Stomach (tissue), 8 donors: ENCODE measurements at regions not wholly inside any gene's neighbourhood (a gene's known extent, or its start where the extent isn't known, plus 50 kb on each side); places are given as distances from the start of the nearest gene placed in this dataset.

Experiments used
- DNase-seq, 2 donors: peaks; one replicate each; pipeline versions ENCODE4 v3.0.0 to v3.0.0-alpha.2; 2013 to 2019
- H3K27ac ChIP-seq, 5 donors: fragments of 200-600 bp in 4 of 5; sonication (generic) in 4 of 5; one replicate each; pipeline ENCODE4 v1.5.1; 2013 to 2019; ENCODE audit warnings: mild to moderate bottlenecking in 1 of 5, moderate library complexity in 1 of 5
- H3K27me3 ChIP-seq, 3 donors: fragments of 200-600 bp; sonication (generic); one replicate each; pipeline ENCODE4 v1.5.1; 2017 to 2019; ENCODE audit warnings: mixed run types in 1 of 3
- H3K36me3 ChIP-seq, 4 donors: fragments of 200-600 bp; sonication (generic); 1 replicate in 3 of 4; 2 replicates in 1 of 4; pipeline ENCODE4 v1.5.1; 2016 to 2019
- H3K4me1 ChIP-seq, 4 donors: fragments of 200-600 bp; sonication (generic); one replicate each; pipeline ENCODE4 v1.5.1; 2016 to 2019
- H3K4me3 ChIP-seq, 4 donors: fragments of 200-600 bp; sonication (generic) in 3 of 4; one replicate each; pipeline ENCODE4 v1.5.1; 2016 to 2019; ENCODE audit warnings: mild to moderate bottlenecking in 1 of 4
- H3K9me3 ChIP-seq, 4 donors: fragments of 200-600 bp; sonication (generic); one replicate each; pipeline ENCODE4 v1.5.1; 2016 to 2019
- EP300 ChIP-seq: sonication (generic); formaldehyde crosslinking; IDR thresholded peaks from one replicate; pipeline ENCODE4 v1.6.1; 2017; ENCODE audit warnings: antibody characterized with exemption
- POLR2A ChIP-seq, 4 donors: fragments of 450-650 bp; IDR thresholded peaks; one replicate each; pipeline ENCODE4 v1.6.1; 2016; ENCODE audit warnings: antibody characterized with exemption in 4 of 4, control low read depth in 2 of 4, mild to moderate bottlenecking in 1 of 4, moderate library complexity in 1 of 4
- POLR2AphosphoS5 ChIP-seq, 3 donors: sonication (generic); formaldehyde crosslinking; IDR thresholded peaks; one replicate each; pipeline ENCODE4 v1.6.1; 2016; ENCODE audit warnings: antibody characterized with exemption in 3 of 3
- WGBS, 5 donors: extraction: QIAGEN DNeasy Blood & Tissue Kit in 3 of 5; methylation state at CpG; one replicate each; pipeline versions ENCODE4 v1.1.5 to v1.1.7; 2013 to 2018; 5-methylcytosine and 5-hydroxymethylcytosine counted together
- intact Hi-C: fragments of 100-400 bp; cut with DNase I; formaldehyde crosslinking; loops from one replicate; pipeline ENCODE4 v1.15.1; 2023; ENCODE audit warnings: low total_unique reads
- TF ChIP-seq, protein P1 (sequence below), 7 experiments: fragments of 450-650 bp in 4 of 7; fragments of 200-600 bp in 3 of 7; sonication (generic) in 3 of 7; IDR thresholded peaks; one replicate each; pipeline ENCODE4 v1.5.1; 2016 to 2019; ENCODE audit warnings: antibody characterized with exemption in 7 of 7, control low read depth in 2 of 7, mild to moderate bottlenecking in 1 of 7
- donor health status: healthy with polysubstance abuse.
- donor health status: Bipolar disorder and iron deficiency.
- donor health status: healthy.

DNA sequence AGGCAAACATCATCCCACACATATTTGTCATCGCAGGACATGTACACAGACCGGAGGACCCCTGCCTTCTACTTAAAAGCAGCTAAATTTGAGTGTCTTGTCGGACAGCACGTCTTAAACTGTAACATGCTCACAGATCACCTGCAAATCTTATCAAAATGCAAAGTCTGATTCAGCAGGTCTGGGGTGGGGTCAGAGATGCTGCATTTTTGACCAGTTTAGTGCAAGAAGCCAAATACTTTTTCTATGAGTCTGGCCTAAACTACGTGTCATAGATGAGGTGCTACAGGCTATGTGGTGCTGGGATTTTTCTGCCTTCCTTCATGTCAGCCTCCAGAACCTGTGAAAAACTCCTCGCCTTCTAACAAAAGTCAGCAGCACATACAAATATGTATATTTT lies 178.8 kb upstream of the LHX5 start:
- WGBS, 5 donors, result 44 to 53% (median 49%) methylated on average over 6 of the region's 6 CpGs
- Histone ChIP-seq H3K4me3 (no peak overlapping the region), H3K9me3 (peaks cover 0 to 23% (median 21%) of the 10 kb centered on the region in 4 donors), H3K27me3 (peaks cover 0 to 64% (median 20%) of the 10 kb centered on the region in 3 donors), H3K4me1 (no peaks in the 10 kb centered on the region), H3K36me3 (no peaks in the 10 kb centered on the region), H3K27ac (no peak overlapping the region)
- no peak for TF ChIP-seq POLR2AphosphoS5 (IDR thresholded peaks at IDR 0.05)
- TF ChIP-seq, protein P1, sequence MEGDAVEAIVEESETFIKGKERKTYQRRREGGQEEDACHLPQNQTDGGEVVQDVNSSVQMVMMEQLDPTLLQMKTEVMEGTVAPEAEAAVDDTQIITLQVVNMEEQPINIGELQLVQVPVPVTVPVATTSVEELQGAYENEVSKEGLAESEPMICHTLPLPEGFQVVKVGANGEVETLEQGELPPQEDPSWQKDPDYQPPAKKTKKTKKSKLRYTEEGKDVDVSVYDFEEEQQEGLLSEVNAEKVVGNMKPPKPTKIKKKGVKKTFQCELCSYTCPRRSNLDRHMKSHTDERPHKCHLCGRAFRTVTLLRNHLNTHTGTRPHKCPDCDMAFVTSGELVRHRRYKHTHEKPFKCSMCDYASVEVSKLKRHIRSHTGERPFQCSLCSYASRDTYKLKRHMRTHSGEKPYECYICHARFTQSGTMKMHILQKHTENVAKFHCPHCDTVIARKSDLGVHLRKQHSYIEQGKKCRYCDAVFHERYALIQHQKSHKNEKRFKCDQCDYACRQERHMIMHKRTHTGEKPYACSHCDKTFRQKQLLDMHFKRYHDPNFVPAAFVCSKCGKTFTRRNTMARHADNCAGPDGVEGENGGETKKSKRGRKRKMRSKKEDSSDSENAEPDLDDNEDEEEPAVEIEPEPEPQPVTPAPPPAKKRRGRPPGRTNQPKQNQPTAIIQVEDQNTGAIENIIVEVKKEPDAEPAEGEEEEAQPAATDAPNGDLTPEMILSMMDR (IDR thresholded peaks at IDR 0.05), result no peak
- TF ChIP-seq EP300, result no peak
- TF ChIP-seq POLR2A (IDR thresholded peaks at IDR 0.05), result no peak
- DNase-seq, result no peak
- intact Hi-C loops, result no loop called here

DNA sequence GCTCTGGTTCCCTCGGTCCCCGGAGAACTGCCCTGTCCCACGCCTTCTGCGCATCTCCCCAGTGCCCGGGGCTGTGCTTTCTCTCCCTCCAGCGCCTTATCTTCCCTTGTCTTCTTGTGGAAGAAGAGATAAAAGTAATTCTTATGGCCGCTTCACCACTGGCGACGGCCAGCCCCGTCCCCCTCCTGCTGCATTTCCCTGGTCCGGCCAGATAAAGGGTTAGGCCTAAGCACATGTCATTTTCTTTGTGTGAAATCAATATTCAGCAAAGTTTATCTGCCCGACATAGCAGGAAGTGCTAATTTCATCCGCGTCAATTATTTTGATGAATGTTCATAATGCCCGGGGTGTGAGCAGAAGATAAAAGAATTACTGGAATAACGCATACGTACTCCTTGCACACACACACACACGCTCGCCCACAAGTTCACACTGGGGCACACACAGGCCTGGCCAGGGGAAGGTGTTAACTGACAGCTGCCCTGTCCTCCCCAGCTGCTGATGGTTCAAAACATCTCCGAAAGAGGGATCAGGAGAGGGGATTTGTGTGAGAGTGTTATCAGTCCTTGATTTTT lies 177.7 kb upstream of the LHX5 start:
- 24 to 30% (median 26%) methylated on average over 20 of the region's 20 CpGs for WGBS, 5 donors
- H3K9me3 ChIP-seq, result peaks cover 0 to 11% (median 9%) of the 10 kb centered on the region in 4 donors
- TF ChIP-seq, protein P1 (IDR thresholded peaks at IDR 0.05), result no peak
- TF ChIP-seq POLR2AphosphoS5 (IDR thresholded peaks at IDR 0.05), result no peak
- TF ChIP-seq EP300, result no peak
- no peak for TF ChIP-seq POLR2A (IDR thresholded peaks at IDR 0.05)
- no peaks in the 10 kb centered on the region for H3K36me3 ChIP-seq
- H3K27ac ChIP-seq, result no peak overlapping the region
- no peak for DNase-seq
- H3K27me3 ChIP-seq, result peaks cover 0 to 75% (median 25%) of the 10 kb centered on the region in 3 donors
- intact Hi-C loops, result no loop called here
- H3K4me1 ChIP-seq, result no peaks in the 10 kb centered on the region
- no peak overlapping the region for H3K4me3 ChIP-seq

DNA sequence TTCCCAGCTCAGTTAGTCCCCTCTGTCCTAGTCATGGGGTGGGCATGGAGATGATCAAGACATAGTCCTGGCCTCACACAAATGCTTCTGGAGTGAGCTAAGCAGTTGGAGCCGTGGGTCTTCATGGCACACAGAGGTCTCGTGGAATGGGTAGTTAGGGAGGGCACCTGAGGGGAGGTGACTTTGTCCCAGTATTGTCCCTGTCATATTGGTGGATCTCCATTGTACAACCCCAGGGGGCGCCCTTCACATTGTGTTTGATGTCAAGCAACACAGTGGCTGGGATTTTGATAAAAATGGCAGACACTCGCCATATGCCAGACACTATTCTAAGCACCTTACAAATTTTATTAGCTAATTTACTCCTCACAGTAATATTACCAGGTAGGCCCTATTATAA lies 175.4 kb upstream of the LHX5 start:
- no peaks in the 10 kb centered on the region for H3K36me3 ChIP-seq
- no peak overlapping the region for H3K27ac ChIP-seq
- WGBS, 5 donors, result 65 to 76% (median 73%) methylated on average over 4 of the region's 4 CpGs
- intact Hi-C loops, result no loop called here
- peaks cover 0 to 92% (median 38%) of the 10 kb centered on the region in 3 donors for H3K27me3 ChIP-seq
- TF ChIP-seq POLR2AphosphoS5 (IDR thresholded peaks at IDR 0.05) (no peak), POLR2A (IDR thresholded peaks at IDR 0.05) (no peak), EP300 (no peak)
- TF ChIP-seq, protein P1 (IDR thresholded peaks at IDR 0.05), result no peak
- no peak overlapping the region for H3K4me3 ChIP-seq
- no peaks in the 10 kb centered on the region for H3K4me1 ChIP-seq
- H3K9me3 ChIP-seq, result no peaks in the 10 kb centered on the region
- DNase-seq, result no peak

DNA sequence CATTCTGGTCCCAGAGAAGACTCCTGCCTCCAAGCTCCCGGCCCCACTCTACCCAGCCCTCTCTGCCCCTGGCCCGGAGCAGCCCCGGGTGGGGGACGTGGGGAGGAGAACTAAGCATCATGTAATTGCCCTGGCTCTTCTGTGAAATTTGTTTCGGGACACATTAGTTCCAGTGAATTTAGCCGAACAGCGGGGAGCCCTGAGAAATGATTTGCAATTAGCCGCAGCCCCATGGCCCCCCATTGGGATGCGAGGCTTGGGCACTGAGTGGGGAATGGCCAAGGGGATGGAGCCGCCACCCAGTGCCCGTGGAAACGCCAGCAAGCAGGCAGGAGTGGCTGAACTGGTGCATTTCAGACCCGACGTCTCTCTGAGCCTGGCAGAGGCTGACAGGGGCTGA lies 173.9 kb upstream of the LHX5 start:
- TF ChIP-seq POLR2A (IDR thresholded peaks at IDR 0.05), result no peak
- TF ChIP-seq POLR2AphosphoS5 (IDR thresholded peaks at IDR 0.05), result no peak
- TF ChIP-seq, protein P1 (IDR thresholded peaks at IDR 0.05), result no peak
- no peak for TF ChIP-seq EP300
- Histone ChIP-seq H3K9me3 (no peaks in the 10 kb centered on the region), H3K27me3 (peaks cover 0 to 96% (median 38%) of the 10 kb centered on the region in 3 donors), H3K4me1 (no peaks in the 10 kb centered on the region), H3K4me3 (no peak overlapping the region), H3K27ac (no peak overlapping the region), H3K36me3 (no peaks in the 10 kb centered on the region)
- no peak for DNase-seq
- intact Hi-C loops, result no loop called here
- 36 to 55% (median 44%) methylated on average over 14 of the region's 14 CpGs for WGBS, 5 donors
